ENCODE measurements at regions not wholly inside any gene's neighbourhood (a gene's known extent, or its start where the extent isn't known, plus 50 kb on each side); places are given as distances from the start of the nearest gene placed in this dataset.

- Histone ChIP-seq H3K9ac (ENCODE audit: low read length) (no peak overlapping the region), H3K27me3 (ENCODE audit: low read length) (no peaks in the 10 kb centered on the region), H3K27ac (ENCODE audit: low read length) (no peak overlapping the region), H3K9me2 (replicated peaks; ENCODE audit: low read length) (no peaks in the 10 kb centered on the region), H3K4me1 (ENCODE audit: insufficient read depth, low read length) (no peaks in the 10 kb centered on the region), H3K79me2 (ENCODE audit: low read length) (no peaks in the 10 kb centered on the region), H3K36me3 (ENCODE audit: low read depth, low read length) (no peaks in the 10 kb centered on the region), H3K9me3 (ENCODE audit: low read length) (no peaks in the 10 kb centered on the region), H3F3A (ENCODE audit: low read length, unreplicated experiment) (no peaks in the 10 kb centered on the region), H3K4me2 (ENCODE audit: low read length) (no peak overlapping the region), H3K4me3 (ENCODE audit: low read length) (no peak overlapping the region), H4K20me1 (ENCODE audit: low read length) (no peaks in the 10 kb centered on the region), H2AFZ (ENCODE audit: low read length) (no peak overlapping the region)
- intact Hi-C loops (cut with micrococcal nuclease) = no loop called here
- BruUV-seq (replicated peaks) = no TSS peak
- DNase-seq (no peak), ATAC-seq (no peak)
- POLR2A ChIA-PET (ENCODE audit: unreplicated experiment) = no interaction called here
- CTCF ChIA-PET = no interaction called here
- TF ChIP-seq EZH2 (IDR thresholded peaks at IDR 0.05; ENCODE audit: low read length, unreplicated experiment) (no peak), EZH2phosphoT487 (IDR thresholded peaks at IDR 0.05; ENCODE audit: borderline replicate concordance, low read length) (no peak), CTCF (conservative IDR thresholded peaks at IDR 0.05; ENCODE audit: low read depth, low read length) (no peak)
Observed at GRCh38 chr12:43255522-43256111, 296.4 kb downstream of the ADAMTS20 start.

GRCh38 chr12:43252585-43252984 is 299.4 kb downstream of the ADAMTS20 start:
- DNase-seq (no peak), ATAC-seq (no peak)
- Histone ChIP-seq H3F3A (ENCODE audit: low read length, unreplicated experiment) (no peaks in the 10 kb centered on the region), H3K9me2 (replicated peaks; ENCODE audit: low read length) (no peaks in the 10 kb centered on the region), H4K20me1 (ENCODE audit: low read length) (no peaks in the 10 kb centered on the region), H3K9me3 (ENCODE audit: low read length) (no peaks in the 10 kb centered on the region), H3K4me2 (ENCODE audit: low read length) (no peak overlapping the region), H3K36me3 (ENCODE audit: low read depth, low read length) (no peaks in the 10 kb centered on the region), H3K4me1 (ENCODE audit: insufficient read depth, low read length) (no peaks in the 10 kb centered on the region), H2AFZ (ENCODE audit: low read length) (no peak overlapping the region), H3K27ac (ENCODE audit: low read length) (no peak overlapping the region), H3K27me3 (ENCODE audit: low read length) (no peaks in the 10 kb centered on the region), H3K79me2 (ENCODE audit: low read length) (no peaks in the 10 kb centered on the region), H3K9ac (ENCODE audit: low read length) (no peak overlapping the region), H3K4me3 (ENCODE audit: low read length) (no peak overlapping the region)
- TF ChIP-seq CTCF (conservative IDR thresholded peaks at IDR 0.05; ENCODE audit: low read depth, low read length) (no peak), EZH2 (IDR thresholded peaks at IDR 0.05; ENCODE audit: low read length, unreplicated experiment) (no peak), EZH2phosphoT487 (IDR thresholded peaks at IDR 0.05; ENCODE audit: borderline replicate concordance, low read length) (no peak)
- no TSS peak for BruUV-seq (replicated peaks)
- POLR2A ChIA-PET (ENCODE audit: unreplicated experiment) = no interaction called here
- CTCF ChIA-PET = no interaction called here
- intact Hi-C loops (cut with micrococcal nuclease) = no loop called here

GRCh38 chr12:43245947-43246346 is 306.1 kb downstream of the ADAMTS20 start:
- H3K9ac ChIP-seq (ENCODE audit: low read length) = no peak overlapping the region
- no peak for DNase-seq
- TF ChIP-seq CTCF (conservative IDR thresholded peaks at IDR 0.05; ENCODE audit: low read depth, low read length) (no peak), EZH2phosphoT487 (IDR thresholded peaks at IDR 0.05; ENCODE audit: borderline replicate concordance, low read length) (no peak), EZH2 (IDR thresholded peaks at IDR 0.05; ENCODE audit: low read length, unreplicated experiment) (no peak)
- no peak overlapping the region for H3K4me3 ChIP-seq (ENCODE audit: low read length)
- no peak overlapping the region for H3K27ac ChIP-seq (ENCODE audit: low read length)
- no peaks in the 10 kb centered on the region for H3K36me3 ChIP-seq (ENCODE audit: low read depth, low read length)
- CTCF ChIA-PET = no interaction called here
- no peak for ATAC-seq
- no peaks in the 10 kb centered on the region for H3K4me1 ChIP-seq (ENCODE audit: insufficient read depth, low read length)
- POLR2A ChIA-PET (ENCODE audit: unreplicated experiment) = no interaction called here
- intact Hi-C loops (cut with micrococcal nuclease) = no loop called here
- H3K79me2 ChIP-seq (ENCODE audit: low read length) = no peaks in the 10 kb centered on the region
- no peaks in the 10 kb centered on the region for H3K9me2 ChIP-seq (replicated peaks; ENCODE audit: low read length)
- H3K27me3 ChIP-seq (ENCODE audit: low read length) = no peaks in the 10 kb centered on the region
- H3F3A ChIP-seq (ENCODE audit: low read length, unreplicated experiment) = no peaks in the 10 kb centered on the region
- H4K20me1 ChIP-seq (ENCODE audit: low read length) = no peaks in the 10 kb centered on the region
- H3K9me3 ChIP-seq (ENCODE audit: low read length) = no peaks in the 10 kb centered on the region
- BruUV-seq (replicated peaks) = no TSS peak
- H3K4me2 ChIP-seq (ENCODE audit: low read length) = no peak overlapping the region
- H2AFZ ChIP-seq (ENCODE audit: low read length) = no peak overlapping the region

Data from PC-3 (cell line).